ENCODE measurements at regions not wholly inside any gene's neighbourhood (a gene's known extent, or its start where the extent isn't known, plus 50 kb on each side); places are given as distances from the start of the nearest gene placed in this dataset.
"Not testable (repeated sequence)": the region's sequence is repeated elsewhere in the genome, so short reads cannot be mapped to it uniquely, and the experiment has no call there.

GRCh38 chrX:106247162-106247561 is 79.1 kb downstream of the PWWP3B start:
- H3K27me3 ChIP-seq (replicated peaks; ENCODE audit: insufficient read depth, low read depth, low read length, poor library complexity): no peaks in the 10 kb centered on the region
- no peak overlapping the region for H3K27ac ChIP-seq (ENCODE audit: low read depth, low read length, poor library complexity, severe bottlenecking)
- H3K9me3 ChIP-seq (ENCODE audit: low read depth, low read length, poor library complexity, severe bottlenecking): no peaks in the 10 kb centered on the region
- ChIA-PET POLR2A (ENCODE audit: low non-redundant PET) (no interaction called here), CTCF (no interaction called here)
- BruUV-seq (replicated peaks): no TSS peak
- H3K4me3 ChIP-seq (ENCODE audit: low read depth, low read length, poor library complexity, severe bottlenecking): no peak overlapping the region
- intact Hi-C loops (cut with micrococcal nuclease; ENCODE audit: unreplicated experiment): no loop called here
- DNase-seq (ENCODE audit: low spot score): no peak
- no peaks in the 10 kb centered on the region for H3K36me3 ChIP-seq (ENCODE audit: insufficient read depth, low read length, poor library complexity, severe bottlenecking)
- H3K4me1 ChIP-seq (ENCODE audit: insufficient read depth, low read length, poor library complexity, severe bottlenecking): no peaks in the 10 kb centered on the region
- TF ChIP-seq CTCF (conservative IDR thresholded peaks at IDR 0.05; ENCODE audit: low read depth, low read length): no peak
- TF ChIP-seq EZH2 (IDR thresholded peaks at IDR 0.05; ENCODE audit: borderline replicate concordance, low read depth, low read length, poor library complexity, severe bottlenecking): no peak

GRCh38 chrX:106249706-106250379 is 81.7 kb downstream of the PWWP3B start:
- no peaks in the 10 kb centered on the region for H3K9me3 ChIP-seq (ENCODE audit: low read depth, low read length, poor library complexity, severe bottlenecking)
- H3K36me3 ChIP-seq (ENCODE audit: insufficient read depth, low read length, poor library complexity, severe bottlenecking): no peaks in the 10 kb centered on the region
- DNase-seq (ENCODE audit: low spot score): no peak
- ChIA-PET POLR2A (ENCODE audit: low non-redundant PET) (no interaction called here), CTCF (no interaction called here)
- TF ChIP-seq EZH2 (IDR thresholded peaks at IDR 0.05; ENCODE audit: borderline replicate concordance, low read depth, low read length, poor library complexity, severe bottlenecking) (no peak), CTCF (conservative IDR thresholded peaks at IDR 0.05; ENCODE audit: low read depth, low read length) (no peak)
- H3K27ac ChIP-seq (ENCODE audit: low read depth, low read length, poor library complexity, severe bottlenecking): no peak overlapping the region
- H3K4me3 ChIP-seq (ENCODE audit: low read depth, low read length, poor library complexity, severe bottlenecking): no peak overlapping the region
- no peaks in the 10 kb centered on the region for H3K4me1 ChIP-seq (ENCODE audit: insufficient read depth, low read length, poor library complexity, severe bottlenecking)
- no peaks in the 10 kb centered on the region for H3K27me3 ChIP-seq (replicated peaks; ENCODE audit: insufficient read depth, low read depth, low read length, poor library complexity)
- intact Hi-C loops (cut with micrococcal nuclease; ENCODE audit: unreplicated experiment): no loop called here
- BruUV-seq (replicated peaks): no TSS peak

GRCh38 chrX:106263817-106264216 is 95.7 kb downstream of the PWWP3B start:
- no peaks in the 10 kb centered on the region for H3K36me3 ChIP-seq (ENCODE audit: insufficient read depth, low read length, poor library complexity, severe bottlenecking)
- H3K27ac ChIP-seq (ENCODE audit: low read depth, low read length, poor library complexity, severe bottlenecking): no peak overlapping the region
- POLR2A ChIA-PET (ENCODE audit: low non-redundant PET): no interaction called here
- no peak for TF ChIP-seq CTCF (conservative IDR thresholded peaks at IDR 0.05; ENCODE audit: low read depth, low read length)
- no peak for TF ChIP-seq EZH2 (IDR thresholded peaks at IDR 0.05; ENCODE audit: borderline replicate concordance, low read depth, low read length, poor library complexity, severe bottlenecking)
- no peaks in the 10 kb centered on the region for H3K4me1 ChIP-seq (ENCODE audit: insufficient read depth, low read length, poor library complexity, severe bottlenecking)
- H3K4me3 ChIP-seq (ENCODE audit: low read depth, low read length, poor library complexity, severe bottlenecking): no peak overlapping the region
- no TSS peak for BruUV-seq (replicated peaks)
- CTCF ChIA-PET: no interaction called here
- peaks cover 3% of the 10 kb centered on the region for H3K9me3 ChIP-seq (ENCODE audit: low read depth, low read length, poor library complexity, severe bottlenecking)
- intact Hi-C loops (cut with micrococcal nuclease; ENCODE audit: unreplicated experiment): no loop called here
- peak; percentile 4 for DNase-seq (ENCODE audit: low spot score)
- peaks cover 5% of the 10 kb centered on the region for H3K27me3 ChIP-seq (replicated peaks; ENCODE audit: insufficient read depth, low read depth, low read length, poor library complexity)

- H3K4me3 ChIP-seq (ENCODE audit: low read depth, low read length, poor library complexity, severe bottlenecking); H3K27ac ChIP-seq (ENCODE audit: low read depth, low read length, poor library complexity, severe bottlenecking); H3K27me3 ChIP-seq (replicated peaks; ENCODE audit: insufficient read depth, low read depth, low read length, poor library complexity); H3K36me3 ChIP-seq (ENCODE audit: insufficient read depth, low read length, poor library complexity, severe bottlenecking); BruUV-seq (replicated peaks); H3K9me3 ChIP-seq (ENCODE audit: low read depth, low read length, poor library complexity, severe bottlenecking); intact Hi-C loops (cut with micrococcal nuclease; ENCODE audit: unreplicated experiment); CTCF ChIA-PET; POLR2A ChIA-PET (ENCODE audit: low non-redundant PET); H3K4me1 ChIP-seq (ENCODE audit: insufficient read depth, low read length, poor library complexity, severe bottlenecking); DNase-seq (ENCODE audit: low spot score): not testable (repeated sequence)
Observed at GRCh38 chrX:106273947-106274587, 106.0 kb downstream of the PWWP3B start.

- POLR2A ChIA-PET (ENCODE audit: low non-redundant PET); H3K9me3 ChIP-seq (ENCODE audit: low read depth, low read length, poor library complexity, severe bottlenecking); H3K27me3 ChIP-seq (replicated peaks; ENCODE audit: insufficient read depth, low read depth, low read length, poor library complexity); H3K4me3 ChIP-seq (ENCODE audit: low read depth, low read length, poor library complexity, severe bottlenecking); BruUV-seq (replicated peaks); H3K27ac ChIP-seq (ENCODE audit: low read depth, low read length, poor library complexity, severe bottlenecking); H3K36me3 ChIP-seq (ENCODE audit: insufficient read depth, low read length, poor library complexity, severe bottlenecking); DNase-seq (ENCODE audit: low spot score); CTCF ChIA-PET; intact Hi-C loops (cut with micrococcal nuclease; ENCODE audit: unreplicated experiment); H3K4me1 ChIP-seq (ENCODE audit: insufficient read depth, low read length, poor library complexity, severe bottlenecking): not testable (repeated sequence)
Observed at GRCh38 chrX:106275172-106275571, 107.1 kb downstream of the PWWP3B start.

Data from A673 (cell line).